AG04450 (cell line): ENCODE measurements at regions not wholly inside any gene's neighbourhood (a gene's known extent, or its start where the extent isn't known, plus 50 kb on each side); places are given as distances from the start of the nearest gene placed in this dataset.
"Not testable (repeated sequence)": the region's sequence is repeated elsewhere in the genome, so short reads cannot be mapped to it uniquely, and the experiment has no call there.

ENCODE experiments used
- CTCF ChIA-PET: fragments of 300-600, 350-600 bp; formaldehyde crosslinking; extraction: SDS; loops from one replicate; lab custom pipeline; 2022; ENCODE audit warnings: antibody characterized with exemption, inconsistent platforms; lab: Charles Lee
- POLR2A ChIA-PET: fragments of 350-600 bp; formaldehyde crosslinking; extraction: SDS; loops from one replicate; lab custom pipeline; 2021; ENCODE audit warnings: antibody characterized with exemption, inconsistent platforms; lab: Yijun Ruan, JAX
- DNase-seq: peaks from one replicate; pipeline ENCODE4 v3.0.0-alpha.2; 2011; ENCODE audit warnings: low read depth, low spot score
- H3K27ac ChIP-seq: one replicate; pipeline ENCODE4 v1.5.1; 2012; ENCODE audit warnings: low read depth, low read length, control low read depth
- H3K27me3 ChIP-seq: one replicate; pipeline ENCODE4 v1.6.0; 2012; ENCODE audit warnings: low read length; ENCODE audit not compliant: control insufficient read depth, insufficient read depth
- H3K4me3 ChIP-seq: 2 replicates; pipeline ENCODE4 v1.5.1; 2011; ENCODE audit warnings: mild to moderate bottlenecking, low read depth, low read length, control low read depth
- H3K9me3 ChIP-seq: 2 replicates; pipeline ENCODE4 v1.5.1; 2012; ENCODE audit warnings: low read length; ENCODE audit not compliant: control insufficient read depth, insufficient read depth
- TF ChIP-seq, protein P1 (sequence below): IDR thresholded peaks from 2 replicates; pipeline ENCODE4 v1.5.1; 2011; ENCODE audit warnings: low read depth, low read length, control low read depth, inconsistent platforms

DNA sequence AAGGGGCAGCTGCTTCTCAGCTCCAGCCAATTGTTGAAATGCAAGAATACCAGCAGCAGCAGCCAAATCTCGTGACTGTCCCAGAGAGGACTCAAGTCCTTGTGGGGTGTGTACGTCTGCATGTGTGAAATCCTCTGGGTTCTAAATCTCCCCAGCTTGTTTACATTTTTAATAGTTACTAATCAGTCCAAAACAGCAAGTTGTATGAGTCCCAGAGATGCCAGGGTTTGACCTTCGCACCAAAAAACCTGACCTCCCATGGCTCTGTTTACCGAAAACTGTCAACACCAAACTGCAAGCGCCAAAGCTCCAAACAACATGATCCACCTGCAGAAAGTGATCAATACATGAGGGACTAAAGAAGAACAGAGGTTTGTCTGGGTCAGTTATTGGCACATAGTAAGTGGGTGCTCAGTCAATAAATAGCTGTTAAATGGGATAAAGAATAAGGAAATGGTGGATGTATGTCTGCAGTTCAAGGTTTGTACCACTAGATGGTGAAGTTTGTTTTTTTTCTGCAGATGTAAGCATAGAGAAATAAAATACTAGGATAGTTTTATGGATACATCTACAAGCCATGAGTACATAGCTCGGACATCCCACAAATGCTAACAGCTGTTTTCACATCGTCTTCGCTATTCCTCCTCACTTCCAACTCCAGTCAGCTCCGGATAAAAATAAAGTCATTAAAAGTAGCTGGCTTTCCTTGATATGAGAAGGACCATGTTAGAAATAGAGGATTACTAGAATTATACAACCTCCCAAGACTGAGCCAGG is 85.3 kb upstream of the ADRB2 start:
- no peak overlapping the region for H3K4me3 ChIP-seq
- no peak overlapping the region for H3K27ac ChIP-seq
- TF ChIP-seq, protein P1, sequence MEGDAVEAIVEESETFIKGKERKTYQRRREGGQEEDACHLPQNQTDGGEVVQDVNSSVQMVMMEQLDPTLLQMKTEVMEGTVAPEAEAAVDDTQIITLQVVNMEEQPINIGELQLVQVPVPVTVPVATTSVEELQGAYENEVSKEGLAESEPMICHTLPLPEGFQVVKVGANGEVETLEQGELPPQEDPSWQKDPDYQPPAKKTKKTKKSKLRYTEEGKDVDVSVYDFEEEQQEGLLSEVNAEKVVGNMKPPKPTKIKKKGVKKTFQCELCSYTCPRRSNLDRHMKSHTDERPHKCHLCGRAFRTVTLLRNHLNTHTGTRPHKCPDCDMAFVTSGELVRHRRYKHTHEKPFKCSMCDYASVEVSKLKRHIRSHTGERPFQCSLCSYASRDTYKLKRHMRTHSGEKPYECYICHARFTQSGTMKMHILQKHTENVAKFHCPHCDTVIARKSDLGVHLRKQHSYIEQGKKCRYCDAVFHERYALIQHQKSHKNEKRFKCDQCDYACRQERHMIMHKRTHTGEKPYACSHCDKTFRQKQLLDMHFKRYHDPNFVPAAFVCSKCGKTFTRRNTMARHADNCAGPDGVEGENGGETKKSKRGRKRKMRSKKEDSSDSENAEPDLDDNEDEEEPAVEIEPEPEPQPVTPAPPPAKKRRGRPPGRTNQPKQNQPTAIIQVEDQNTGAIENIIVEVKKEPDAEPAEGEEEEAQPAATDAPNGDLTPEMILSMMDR = peak; percentile 78
- ChIA-PET CTCF (interaction anchor here (0.6 to 17.5 kb wide), 87 partner anchors 8 to 1543 kb away, joined by 3 to 1022 read pairs (median 5); no protein-coding TSS in a partner anchor), POLR2A (interaction anchor here (0.7 kb wide), 1 partner anchor 217 kb away, joined by 3 read pairs; no protein-coding TSS in a partner anchor)
- H3K27me3 ChIP-seq = no peaks in the 10 kb centered on the region
- peak; percentile 72 for DNase-seq
- H3K9me3 ChIP-seq = no peaks in the 10 kb centered on the region; the same call in 1 of the 2 replicates

DNA sequence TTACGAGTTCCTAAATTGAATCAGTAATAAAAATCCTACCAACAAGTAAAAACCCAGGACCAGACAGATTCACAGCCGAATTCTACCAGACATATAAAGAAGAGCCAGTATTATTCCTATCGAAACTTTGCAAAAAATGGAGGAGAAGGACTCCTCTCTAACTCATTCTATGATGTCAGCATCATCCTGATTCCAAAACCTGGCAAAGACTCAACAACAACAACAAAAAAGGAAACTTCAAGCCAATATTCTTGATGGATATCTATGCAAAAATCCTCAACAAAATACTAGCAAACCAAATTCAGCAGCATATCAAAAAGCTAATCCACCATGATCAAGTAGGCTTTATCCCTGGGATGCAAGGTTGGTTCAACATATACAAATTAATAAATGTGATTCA is 84.6 kb upstream of the ADRB2 start:
- H3K27ac ChIP-seq, H3K27me3 ChIP-seq, H3K9me3 ChIP-seq, H3K4me3 ChIP-seq, DNase-seq: not testable (repeated sequence)
- ChIA-PET POLR2A (interaction anchor here (0.7 kb wide), 1 partner anchor 216 kb away, joined by 3 read pairs; no protein-coding TSS in a partner anchor), CTCF (interaction anchor here (0.6 to 17.5 kb wide), 73 partner anchors 8 to 527 kb away, joined by 3 to 1022 read pairs (median 6); no protein-coding TSS in a partner anchor)

DNA sequence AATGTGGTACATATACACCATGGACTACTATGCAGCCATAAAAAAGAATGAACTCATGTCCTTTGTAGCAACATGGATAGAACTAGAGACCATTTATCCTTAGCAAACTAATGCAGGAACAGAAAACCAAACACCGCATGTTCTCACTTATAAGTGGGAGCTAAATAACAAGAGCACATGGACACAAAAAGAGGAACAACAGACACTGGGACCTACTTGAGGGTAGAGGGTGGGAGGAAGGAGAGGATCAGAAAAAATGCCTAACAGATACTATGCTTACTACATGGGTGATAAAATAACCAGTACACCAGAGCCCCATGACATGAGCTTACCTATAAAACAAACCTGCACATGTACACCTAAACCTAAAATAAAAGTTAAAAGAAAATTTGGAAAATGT is 82.0 kb upstream of the ADRB2 start:
- DNase-seq, H3K9me3 ChIP-seq, H3K27me3 ChIP-seq, H3K27ac ChIP-seq, H3K4me3 ChIP-seq, POLR2A ChIA-PET: not testable (repeated sequence)
- CTCF ChIA-PET = interaction anchor here (1.0 to 17.5 kb wide), 8 partner anchors 11 to 374 kb away, joined by 3 to 1022 read pairs (median 12); no protein-coding TSS in a partner anchor

DNA sequence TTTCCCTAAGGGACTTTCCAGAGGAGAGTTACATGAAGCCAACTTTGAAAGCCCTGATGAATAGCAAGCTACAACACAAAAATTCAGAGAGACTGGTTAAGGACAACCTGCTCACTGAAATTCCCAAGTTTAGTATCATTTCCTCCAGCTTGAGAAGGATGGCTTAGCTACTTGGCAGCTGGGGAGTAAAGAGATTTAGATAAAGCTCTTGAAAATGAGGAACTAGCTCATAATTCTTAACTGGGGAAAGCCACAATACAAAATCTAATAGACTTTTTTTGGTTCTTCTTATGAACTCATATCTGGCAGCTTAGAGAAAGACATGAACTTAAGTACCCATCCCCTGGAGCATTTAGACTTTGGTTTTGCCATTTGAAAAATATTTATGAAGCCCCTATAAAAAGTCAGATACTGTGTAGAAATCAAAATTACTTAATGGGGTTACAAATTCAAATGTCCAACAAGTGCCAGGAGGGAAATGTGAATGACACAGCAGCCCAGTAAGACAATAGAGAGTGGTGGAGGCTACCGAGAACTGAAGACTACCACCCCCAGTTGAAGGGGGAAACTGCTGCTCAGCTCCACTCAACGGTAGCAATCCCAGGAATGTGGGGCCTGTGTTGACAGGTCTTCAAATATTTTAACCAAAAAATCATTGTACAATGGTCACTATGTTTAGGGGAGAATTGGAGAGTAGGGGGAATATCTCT is 79.4 kb upstream of the ADRB2 start:
- DNase-seq = no peak
- ChIA-PET CTCF (interaction anchor here (0.7 to 12.3 kb wide), 8 partner anchors 14 to 368 kb away, joined by 3 to 171 read pairs (median 6); no protein-coding TSS in a partner anchor), POLR2A (no interaction called here)
- Histone ChIP-seq H3K27me3 (no peaks in the 10 kb centered on the region), H3K27ac (no peak overlapping the region), H3K9me3 (no peaks in the 10 kb centered on the region; the same call in 1 of the 2 replicates), H3K4me3 (no peak overlapping the region)
- TF ChIP-seq, protein P1 = no peak

DNA sequence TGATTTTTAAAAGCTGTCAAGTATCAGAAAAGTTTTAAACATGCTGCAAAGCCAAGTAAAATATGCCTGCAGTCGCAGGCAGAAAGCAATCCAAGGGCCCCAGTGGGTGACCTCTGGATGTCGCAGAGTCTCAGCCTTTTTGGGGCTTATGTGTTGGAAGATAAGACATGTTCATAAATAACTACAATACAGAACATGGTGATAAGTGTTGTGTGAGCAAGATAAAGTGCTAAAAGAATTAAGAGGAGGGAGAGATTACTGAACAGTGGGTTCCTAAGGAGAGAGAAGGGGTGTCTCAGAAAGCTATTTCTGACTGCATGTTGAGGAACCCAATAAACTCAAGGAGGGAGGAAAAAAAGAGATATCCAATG is 78.9 kb upstream of the ADRB2 start:
- no peak for DNase-seq
- POLR2A ChIA-PET = no interaction called here
- CTCF ChIA-PET = interaction anchor here (1.0 to 12.3 kb wide), 5 partner anchors 14 to 367 kb away, joined by 3 to 171 read pairs (median 6); no protein-coding TSS in a partner anchor
- Histone ChIP-seq H3K27ac (no peak overlapping the region), H3K27me3 (no peaks in the 10 kb centered on the region), H3K9me3 (no peaks in the 10 kb centered on the region; the same call in 1 of the 2 replicates), H3K4me3 (no peak overlapping the region)
- TF ChIP-seq, protein P1 = no peak
